Fibroblast of lung (primary cell): ENCODE measurements at regions not wholly inside any gene's neighbourhood (a gene's known extent, or its start where the extent isn't known, plus 50 kb on each side); places are given as distances from the start of the nearest gene placed in this dataset.

Source experiments
- DNase-seq, 2 donors: peaks; one replicate each; pipeline versions ENCODE4 v3.0.0 to v3.0.0-alpha.2; 2010; ENCODE audit warnings: low read depth in 2 of 2
- H2AFZ ChIP-seq: 2 replicates; pipeline ENCODE4 v1.5.1; 2012; ENCODE audit warnings: low read length, control low read depth, inconsistent platforms
- H3K27ac ChIP-seq: 2 replicates; pipeline ENCODE4 v1.5.1; 2011; ENCODE audit warnings: low read length, control low read depth; ENCODE audit not compliant: insufficient read depth
- H3K27me3 ChIP-seq: 2 replicates; pipeline ENCODE4 v1.5.1; 2011; ENCODE audit warnings: mild to moderate bottlenecking, low read length; ENCODE audit not compliant: control insufficient read depth, insufficient read depth
- H3K36me3 ChIP-seq: 2 replicates; pipeline ENCODE4 v1.5.1; 2011; ENCODE audit warnings: low read length; ENCODE audit not compliant: control insufficient read depth, insufficient read depth
- H3K4me1 ChIP-seq: 2 replicates; pipeline ENCODE4 v1.5.1; 2011; ENCODE audit warnings: low read length; ENCODE audit not compliant: control insufficient read depth, insufficient read depth; ENCODE audit errors: extremely low read depth
- H3K4me2 ChIP-seq: 2 replicates; pipeline ENCODE4 v1.5.1; 2011; ENCODE audit warnings: low read length, control low read depth; ENCODE audit not compliant: insufficient read depth; ENCODE audit errors: extremely low read depth
- H3K4me3 ChIP-seq, 4 experiments: fragments of 200-600 bp in 1 of 4; sonication (generic) in 1 of 4; replicated peaks in 1 of 4; 2 replicates each; pipeline ENCODE4 v1.5.1; 2011 to 2016; ENCODE audit warnings: low read length in 4 of 4, low read depth in 3 of 4, mild to moderate bottlenecking in 3 of 4, control low read depth in 2 of 4, inconsistent platforms in 1 of 4, mixed read lengths in 1 of 4; ENCODE audit not compliant: insufficient read depth in 1 of 4; ENCODE audit errors: control extremely low read depth in 1 of 4
- H3K79me2 ChIP-seq: 2 replicates; pipeline ENCODE4 v1.5.1; 2012; ENCODE audit warnings: mild to moderate bottlenecking, low read length, inconsistent platforms; ENCODE audit not compliant: control insufficient read depth, insufficient read depth
- H3K9ac ChIP-seq: 2 replicates; pipeline ENCODE4 v1.5.1; 2011; ENCODE audit warnings: mild to moderate bottlenecking, low read length, control low read depth; ENCODE audit not compliant: insufficient read depth
- H3K9me3 ChIP-seq: 2 replicates; pipeline ENCODE4 v1.5.1; 2012; ENCODE audit warnings: low read depth, low read length; ENCODE audit not compliant: control insufficient read depth, insufficient read depth
- H4K20me1 ChIP-seq: 2 replicates; pipeline ENCODE4 v1.5.1; 2011; ENCODE audit warnings: low read length; ENCODE audit not compliant: control insufficient read depth, insufficient read depth; ENCODE audit errors: extremely low read depth
- EZH2 ChIP-seq: IDR thresholded peaks from 2 replicates; pipeline ENCODE4 v1.5.1; 2012; ENCODE audit warnings: low read length, control low read depth, mild to moderate bottlenecking; ENCODE audit errors: missing control alignments
- TF ChIP-seq, protein P1 (sequence below), 2 donors: IDR thresholded peaks in 1 of 2; conservative IDR thresholded peaks in 1 of 2; 1 replicate in 1 of 2; 2 replicates in 1 of 2; pipeline ENCODE4 v1.5.1; 2011 to 2012; ENCODE audit warnings: low read length in 2 of 2, control low read depth in 1 of 2, inconsistent platforms in 1 of 2, low read depth in 1 of 2, mild to moderate bottlenecking in 1 of 2

DNA sequence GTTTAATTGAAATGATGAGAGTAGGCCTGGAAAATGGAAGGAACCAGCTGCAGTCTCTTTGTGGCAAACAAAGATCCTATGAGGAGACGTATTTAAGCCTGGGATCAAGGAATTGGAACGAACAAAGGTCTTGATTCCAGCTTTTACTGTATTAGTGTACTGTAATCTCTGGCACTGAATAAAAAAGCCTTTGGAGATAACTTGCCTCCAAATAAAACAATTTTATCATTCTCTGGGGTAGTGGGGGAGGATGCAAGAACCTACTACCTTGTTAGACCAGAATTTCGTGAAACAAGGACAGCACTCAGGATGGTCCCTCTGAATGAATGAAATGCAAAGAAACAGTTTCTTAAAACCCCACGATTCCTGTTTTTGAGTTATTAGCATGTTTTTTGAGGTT lies 134.2 kb downstream of the RWDD3 start:
- no peak overlapping the region for H3K4me2 ChIP-seq
- H3K4me3 ChIP-seq: no peak overlapping the region
- no peaks in the 10 kb centered on the region for H3K4me1 ChIP-seq
- H3K27ac ChIP-seq: no peak overlapping the region
- no peak overlapping the region for H2AFZ ChIP-seq
- DNase-seq: no peak
- no peaks in the 10 kb centered on the region for H3K79me2 ChIP-seq
- H4K20me1 ChIP-seq: no peaks in the 10 kb centered on the region
- H3K27me3 ChIP-seq: no peaks in the 10 kb centered on the region
- no peak for TF ChIP-seq EZH2
- TF ChIP-seq, protein P1, sequence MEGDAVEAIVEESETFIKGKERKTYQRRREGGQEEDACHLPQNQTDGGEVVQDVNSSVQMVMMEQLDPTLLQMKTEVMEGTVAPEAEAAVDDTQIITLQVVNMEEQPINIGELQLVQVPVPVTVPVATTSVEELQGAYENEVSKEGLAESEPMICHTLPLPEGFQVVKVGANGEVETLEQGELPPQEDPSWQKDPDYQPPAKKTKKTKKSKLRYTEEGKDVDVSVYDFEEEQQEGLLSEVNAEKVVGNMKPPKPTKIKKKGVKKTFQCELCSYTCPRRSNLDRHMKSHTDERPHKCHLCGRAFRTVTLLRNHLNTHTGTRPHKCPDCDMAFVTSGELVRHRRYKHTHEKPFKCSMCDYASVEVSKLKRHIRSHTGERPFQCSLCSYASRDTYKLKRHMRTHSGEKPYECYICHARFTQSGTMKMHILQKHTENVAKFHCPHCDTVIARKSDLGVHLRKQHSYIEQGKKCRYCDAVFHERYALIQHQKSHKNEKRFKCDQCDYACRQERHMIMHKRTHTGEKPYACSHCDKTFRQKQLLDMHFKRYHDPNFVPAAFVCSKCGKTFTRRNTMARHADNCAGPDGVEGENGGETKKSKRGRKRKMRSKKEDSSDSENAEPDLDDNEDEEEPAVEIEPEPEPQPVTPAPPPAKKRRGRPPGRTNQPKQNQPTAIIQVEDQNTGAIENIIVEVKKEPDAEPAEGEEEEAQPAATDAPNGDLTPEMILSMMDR (conservative IDR thresholded peaks at IDR 0.05 in 1 of 2, IDR thresholded peaks at IDR 0.05 in 1 of 2; ENCODE audit: low read depth in 1 of 2, low read length in 2 of 2): no peak
- no peak overlapping the region for H3K9ac ChIP-seq
- no peaks in the 10 kb centered on the region for H3K36me3 ChIP-seq
- H3K9me3 ChIP-seq: no peaks in the 10 kb centered on the region

DNA sequence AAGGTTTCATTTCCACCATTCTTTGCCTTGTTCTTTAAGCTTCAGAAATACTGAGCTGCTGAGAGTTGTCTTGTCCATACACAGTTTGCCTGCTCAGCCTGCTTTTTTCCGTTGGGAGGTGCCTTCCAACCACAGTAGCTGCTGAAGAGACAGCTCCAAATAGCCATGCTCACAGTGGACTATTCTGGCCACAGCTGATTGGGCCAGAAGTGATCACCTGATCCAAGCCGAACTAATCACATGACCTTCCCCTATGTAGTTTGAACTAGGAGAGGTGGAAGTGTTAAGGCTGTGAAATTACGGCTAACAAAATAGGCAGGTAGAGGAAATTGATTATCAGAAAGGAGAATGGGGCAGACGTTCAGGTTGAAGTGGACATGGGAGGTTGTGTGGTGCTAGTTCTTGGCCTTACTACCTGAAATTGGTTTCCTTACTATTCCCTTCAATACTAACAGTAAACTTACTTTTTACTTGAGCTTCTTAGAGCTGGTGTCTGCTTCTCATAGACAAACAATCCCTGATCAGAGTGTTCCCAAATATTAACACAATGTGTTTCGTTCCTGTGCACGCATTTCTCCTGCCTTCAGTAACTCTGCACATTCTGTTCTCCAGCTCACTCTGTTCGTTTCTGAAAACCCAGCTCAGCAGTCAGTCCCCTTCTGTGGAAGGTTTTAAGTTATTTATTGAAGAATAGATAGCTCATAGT lies 136.1 kb downstream of the RWDD3 start:
- no peak overlapping the region for H3K27ac ChIP-seq
- H2AFZ ChIP-seq: no peak overlapping the region
- H4K20me1 ChIP-seq: no peaks in the 10 kb centered on the region
- H3K27me3 ChIP-seq: no peaks in the 10 kb centered on the region
- no peak for DNase-seq
- H3K79me2 ChIP-seq: no peaks in the 10 kb centered on the region
- no peaks in the 10 kb centered on the region for H3K36me3 ChIP-seq
- H3K9ac ChIP-seq: no peak overlapping the region
- H3K4me1 ChIP-seq: no peaks in the 10 kb centered on the region
- H3K9me3 ChIP-seq: no peaks in the 10 kb centered on the region
- H3K4me3 ChIP-seq: no peak overlapping the region
- TF ChIP-seq, protein P1 (conservative IDR thresholded peaks at IDR 0.05 in 1 of 2, IDR thresholded peaks at IDR 0.05 in 1 of 2; ENCODE audit: low read depth in 1 of 2, low read length in 2 of 2): no peak
- TF ChIP-seq EZH2: no peak
- no peak overlapping the region for H3K4me2 ChIP-seq

DNA sequence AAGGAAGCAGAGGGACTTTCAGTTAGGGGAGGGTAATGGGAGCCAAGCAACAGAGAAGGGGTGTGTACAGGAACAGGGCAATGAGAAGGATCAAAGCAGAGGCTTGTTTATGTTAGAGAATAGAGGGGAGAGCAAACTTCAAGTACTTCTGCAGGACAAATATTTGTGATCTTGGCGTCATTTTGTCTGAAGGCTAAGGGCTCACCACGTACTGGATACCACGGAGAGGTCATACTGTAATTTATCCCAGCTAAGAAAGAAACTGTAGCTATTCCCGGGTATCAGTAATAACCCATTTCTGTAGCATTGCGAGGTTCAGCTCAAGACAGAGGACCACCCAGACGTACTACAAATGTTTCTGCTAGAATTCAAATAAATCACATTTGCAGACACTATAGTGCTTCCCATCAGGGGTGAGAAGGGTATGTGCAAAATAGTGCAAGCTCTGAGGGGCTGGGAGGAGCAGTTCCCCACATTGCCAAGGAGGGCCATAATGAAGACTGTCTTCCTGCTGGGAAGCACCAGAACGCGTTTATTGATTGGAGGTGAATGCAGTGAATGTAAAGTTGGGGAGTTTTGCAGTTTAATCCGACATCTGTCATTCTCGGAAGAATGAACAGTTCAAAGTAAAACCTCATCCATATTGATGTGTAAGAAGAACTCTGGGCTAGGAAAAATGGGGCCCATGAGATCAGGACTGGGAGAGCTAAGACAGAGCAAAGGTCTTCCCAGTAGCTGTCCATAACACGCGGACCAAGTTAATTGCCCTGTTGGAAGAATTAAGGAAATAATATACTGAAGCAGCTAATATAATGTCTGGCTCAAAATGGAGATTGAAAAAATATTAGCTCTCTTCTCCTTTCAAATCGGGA lies 136.9 kb downstream of the RWDD3 start:
- Histone ChIP-seq H3K4me1 (no peaks in the 10 kb centered on the region), H3K9ac (no peak overlapping the region), H3K36me3 (no peaks in the 10 kb centered on the region), H3K4me2 (no peak overlapping the region), H3K4me3 (no peak overlapping the region), H3K27me3 (no peaks in the 10 kb centered on the region), H2AFZ (no peak overlapping the region), H3K9me3 (no peaks in the 10 kb centered on the region), H3K27ac (no peak overlapping the region), H4K20me1 (no peaks in the 10 kb centered on the region), H3K79me2 (no peaks in the 10 kb centered on the region)
- TF ChIP-seq EZH2: no peak
- TF ChIP-seq, protein P1 (conservative IDR thresholded peaks at IDR 0.05 in 1 of 2, IDR thresholded peaks at IDR 0.05 in 1 of 2; ENCODE audit: low read depth in 1 of 2, low read length in 2 of 2): no peak
- no peak for DNase-seq
